ENCODE measurements at regions not wholly inside any gene's neighbourhood (a gene's known extent, or its start where the extent isn't known, plus 50 kb on each side); places are given as distances from the start of the nearest gene placed in this dataset.
A peak's percentile ranks its signal among the peaks of the same experiment; 100 is the strongest.

DNA sequence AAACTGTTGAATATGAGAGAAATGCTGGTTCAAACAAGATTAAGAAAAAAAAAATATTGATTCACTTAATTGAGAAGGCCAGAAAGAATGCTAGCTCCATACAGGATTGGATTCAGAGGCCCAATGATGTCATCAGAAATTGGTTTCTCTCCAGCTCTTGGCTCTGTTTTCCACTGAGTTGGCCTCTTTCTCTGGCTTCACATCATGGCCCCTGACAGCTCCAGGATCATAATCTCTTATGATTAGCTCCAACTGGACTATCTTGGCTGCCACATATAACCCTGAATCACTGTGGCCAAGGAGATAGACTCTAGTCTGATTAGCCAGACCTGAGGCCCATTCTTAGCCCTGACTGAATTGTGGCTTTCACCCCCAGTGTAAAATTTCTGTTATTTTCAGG lies 244.7 kb upstream of the GRAMD2B start:
- peaks cover 0 to 14% (median 0%) of the 10 kb centered on the region in 12 donors for H3K4me1 ChIP-seq
- no peaks in the 10 kb centered on the region for H3K36me3 ChIP-seq
- no peak overlapping the region for H3K4me3 ChIP-seq
- H3K27ac ChIP-seq: no peak overlapping the region
- H3K27me3 ChIP-seq: no peaks in the 10 kb centered on the region
- ATAC-seq: peak; percentile 89 to 98 (median 93)
- peak in 3 of 5 donors; percentile 24 to 56 (median 32) for DNase-seq
- TF ChIP-seq, protein P1, sequence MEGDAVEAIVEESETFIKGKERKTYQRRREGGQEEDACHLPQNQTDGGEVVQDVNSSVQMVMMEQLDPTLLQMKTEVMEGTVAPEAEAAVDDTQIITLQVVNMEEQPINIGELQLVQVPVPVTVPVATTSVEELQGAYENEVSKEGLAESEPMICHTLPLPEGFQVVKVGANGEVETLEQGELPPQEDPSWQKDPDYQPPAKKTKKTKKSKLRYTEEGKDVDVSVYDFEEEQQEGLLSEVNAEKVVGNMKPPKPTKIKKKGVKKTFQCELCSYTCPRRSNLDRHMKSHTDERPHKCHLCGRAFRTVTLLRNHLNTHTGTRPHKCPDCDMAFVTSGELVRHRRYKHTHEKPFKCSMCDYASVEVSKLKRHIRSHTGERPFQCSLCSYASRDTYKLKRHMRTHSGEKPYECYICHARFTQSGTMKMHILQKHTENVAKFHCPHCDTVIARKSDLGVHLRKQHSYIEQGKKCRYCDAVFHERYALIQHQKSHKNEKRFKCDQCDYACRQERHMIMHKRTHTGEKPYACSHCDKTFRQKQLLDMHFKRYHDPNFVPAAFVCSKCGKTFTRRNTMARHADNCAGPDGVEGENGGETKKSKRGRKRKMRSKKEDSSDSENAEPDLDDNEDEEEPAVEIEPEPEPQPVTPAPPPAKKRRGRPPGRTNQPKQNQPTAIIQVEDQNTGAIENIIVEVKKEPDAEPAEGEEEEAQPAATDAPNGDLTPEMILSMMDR (IDR thresholded peaks at IDR 0.05): no peak
- no peak for TF ChIP-seq POLR2A (IDR thresholded peaks at IDR 0.05)
- intact Hi-C loops (cut with DNase I): no loop called here
- H3K9me3 ChIP-seq: peaks cover 0 to 22% (median 0%) of the 10 kb centered on the region in 12 donors

DNA sequence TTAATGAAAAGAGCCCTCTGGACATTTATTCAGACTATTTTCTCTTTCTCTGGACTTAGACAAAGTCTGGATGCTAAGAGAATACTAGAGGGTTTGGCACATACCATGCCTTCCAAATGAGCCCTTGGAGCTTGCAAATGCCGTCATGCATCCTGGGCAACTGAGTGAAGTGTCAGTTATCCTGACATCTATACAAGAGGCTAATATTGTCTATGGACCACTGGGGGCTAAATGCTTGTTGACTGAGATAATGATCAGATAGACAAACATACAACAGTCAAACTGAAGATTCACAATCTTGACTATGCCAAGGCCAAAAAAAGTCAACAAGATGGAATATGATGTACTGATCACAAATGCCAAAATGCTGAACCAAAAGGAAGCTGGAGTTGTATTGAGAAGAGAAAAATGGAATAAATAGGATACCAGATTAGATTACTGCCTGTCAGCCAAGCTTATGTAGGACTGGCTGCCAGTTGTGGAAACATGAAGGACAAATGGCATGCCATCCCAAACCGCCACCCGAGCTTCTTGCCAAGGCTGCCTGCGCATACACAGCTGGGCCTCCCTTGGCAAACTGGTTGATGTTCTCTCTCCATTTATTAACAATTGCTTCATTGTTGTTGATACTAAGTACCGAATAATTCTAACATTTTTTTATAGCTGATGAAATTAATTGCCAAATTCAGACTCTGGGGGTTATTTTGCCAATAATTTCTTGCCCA lies 240.1 kb upstream of the GRAMD2B start:
- intact Hi-C loops (cut with DNase I): no loop called here
- DNase-seq: peak in 2 of 5 donors; percentile 23 to 33

DNA sequence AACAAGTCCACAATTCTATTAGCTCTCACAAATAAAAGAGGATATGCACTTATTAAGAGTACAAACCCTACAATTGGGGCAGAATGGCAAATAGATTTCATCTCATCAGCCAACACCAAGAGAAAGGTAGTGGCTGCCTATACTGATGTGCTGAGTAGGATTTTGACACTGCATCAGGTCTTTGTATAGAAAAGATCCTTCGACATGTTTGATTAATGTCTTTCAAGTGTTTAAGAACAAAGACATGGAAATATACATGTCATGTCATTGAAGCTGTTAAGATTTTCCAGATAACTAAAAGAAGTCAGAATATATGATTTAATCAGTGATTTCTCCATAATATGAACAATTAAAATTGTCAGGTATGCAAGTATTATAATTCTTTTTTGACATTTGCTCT lies 238.7 kb upstream of the GRAMD2B start:
- DNase-seq (no peak), ATAC-seq (no peak)
- no peak for TF ChIP-seq POLR2A (IDR thresholded peaks at IDR 0.05)
- TF ChIP-seq, protein P1 (IDR thresholded peaks at IDR 0.05): no peak
- H3K9me3 ChIP-seq: peaks cover 0 to 17% (median 0%) of the 10 kb centered on the region in 12 donors
- WGBS, 4 donors: 88 to 97% (median 96%) methylated on average over 1 of the region's 1 CpG
- peaks cover 0 to 5% (median 0%) of the 10 kb centered on the region in 12 donors for H3K4me1 ChIP-seq
- no peak overlapping the region for H3K4me3 ChIP-seq
- intact Hi-C loops (cut with DNase I): no loop called here
- H3K27ac ChIP-seq: no peak overlapping the region
- no peaks in the 10 kb centered on the region for H3K27me3 ChIP-seq
- no peaks in the 10 kb centered on the region for H3K36me3 ChIP-seq

More for the DNA sequence above, 240.1 kb upstream of the GRAMD2B start:
- H3K4me3 ChIP-seq: no peak overlapping the region
- no peak for TF ChIP-seq POLR2A (IDR thresholded peaks at IDR 0.05)
- TF ChIP-seq, protein P1 (IDR thresholded peaks at IDR 0.05): no peak
- peaks cover 0 to 17% (median 0%) of the 10 kb centered on the region in 12 donors for H3K9me3 ChIP-seq
- no peaks in the 10 kb centered on the region for H3K27me3 ChIP-seq
- H3K36me3 ChIP-seq: no peaks in the 10 kb centered on the region
- ATAC-seq: no peak
- H3K4me1 ChIP-seq: peaks cover 0 to 10% (median 0%) of the 10 kb centered on the region in 12 donors
- no peak overlapping the region for H3K27ac ChIP-seq
- 84 to 91% (median 85%) methylated on average over 5 of the region's 5 CpGs for WGBS, 4 donors

DNA sequence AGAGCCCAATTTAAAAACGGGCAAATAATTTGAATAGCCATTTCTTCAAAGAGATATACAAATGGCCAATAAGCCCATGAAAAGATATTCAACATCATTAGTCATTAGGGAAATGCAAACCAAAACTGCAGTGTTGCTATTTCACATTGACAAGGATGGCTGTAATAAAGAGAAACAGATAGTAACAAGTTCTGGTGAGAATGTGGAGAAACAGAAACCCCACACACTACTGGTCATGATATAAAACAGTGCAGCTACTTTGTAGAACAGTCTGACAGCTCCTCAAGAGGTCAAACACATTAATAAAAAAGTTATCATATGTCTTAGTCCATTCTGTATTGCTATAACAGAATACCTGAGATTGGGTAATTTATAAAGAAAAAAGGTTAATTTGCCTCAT lies 237.0 kb upstream of the GRAMD2B start:
- no peaks in the 10 kb centered on the region for H3K27me3 ChIP-seq
- H3K4me1 ChIP-seq: peaks cover 0 to 5% (median 0%) of the 10 kb centered on the region in 12 donors
- H3K4me3 ChIP-seq: no peak overlapping the region
- TF ChIP-seq POLR2A (IDR thresholded peaks at IDR 0.05): no peak
- TF ChIP-seq, protein P1 (IDR thresholded peaks at IDR 0.05): no peak
- intact Hi-C loops (cut with DNase I): no loop called here
- DNase-seq (no peak), ATAC-seq (no peak)
- no peak overlapping the region for H3K27ac ChIP-seq
- H3K9me3 ChIP-seq: peaks cover 0 to 4% (median 0%) of the 10 kb centered on the region in 12 donors
- WGBS, 4 donors: 63 to 80% (median 68%) methylated on average over 1 of the region's 1 CpG
- no peaks in the 10 kb centered on the region for H3K36me3 ChIP-seq
